Lower leg skin (tissue), 4 donors: ENCODE measurements at regions not wholly inside any gene's neighbourhood (a gene's known extent, or its start where the extent isn't known, plus 50 kb on each side); places are given as distances from the start of the nearest gene placed in this dataset.

Source experiments
- DNase-seq, 2 donors: peaks; one replicate each; pipeline ENCODE4 v3.0.0-alpha.2; 2019; ENCODE audit warnings: low spot score in 2 of 2
- H3K4me3 ChIP-seq: fragments of 200-600 bp; sonication (generic); 2 replicates; pipeline ENCODE4 v1.5.1; 2017; ENCODE audit warnings: mild to moderate bottlenecking, low read depth; ENCODE audit not compliant: poor library complexity, severe bottlenecking
- POLR2A ChIP-seq, 2 donors: fragments of 450-650 bp; IDR thresholded peaks; one replicate each; pipeline ENCODE4 v1.6.1; 2016 to 2017; ENCODE audit warnings: antibody characterized with exemption in 2 of 2, mild to moderate bottlenecking in 1 of 2, moderate library complexity in 1 of 2
- WGBS, 2 donors: methylation state at CpG; one replicate each; pipeline ENCODE4 v1.1.5; 2018; 5-methylcytosine and 5-hydroxymethylcytosine counted together
- intact Hi-C: fragments of 100-400 bp; cut with DNase I; formaldehyde crosslinking; loops from one replicate; pipeline ENCODE4 v1.15.0; 2023; ENCODE audit warnings: low total_unique reads
- TF ChIP-seq, protein P1 (sequence below), 3 donors: fragments of 450-650 bp; IDR thresholded peaks; one replicate each; pipeline ENCODE4 v1.5.1; 2016; ENCODE audit warnings: antibody characterized with exemption in 3 of 3, mild to moderate bottlenecking in 3 of 3, moderate library complexity in 2 of 3

DNA sequence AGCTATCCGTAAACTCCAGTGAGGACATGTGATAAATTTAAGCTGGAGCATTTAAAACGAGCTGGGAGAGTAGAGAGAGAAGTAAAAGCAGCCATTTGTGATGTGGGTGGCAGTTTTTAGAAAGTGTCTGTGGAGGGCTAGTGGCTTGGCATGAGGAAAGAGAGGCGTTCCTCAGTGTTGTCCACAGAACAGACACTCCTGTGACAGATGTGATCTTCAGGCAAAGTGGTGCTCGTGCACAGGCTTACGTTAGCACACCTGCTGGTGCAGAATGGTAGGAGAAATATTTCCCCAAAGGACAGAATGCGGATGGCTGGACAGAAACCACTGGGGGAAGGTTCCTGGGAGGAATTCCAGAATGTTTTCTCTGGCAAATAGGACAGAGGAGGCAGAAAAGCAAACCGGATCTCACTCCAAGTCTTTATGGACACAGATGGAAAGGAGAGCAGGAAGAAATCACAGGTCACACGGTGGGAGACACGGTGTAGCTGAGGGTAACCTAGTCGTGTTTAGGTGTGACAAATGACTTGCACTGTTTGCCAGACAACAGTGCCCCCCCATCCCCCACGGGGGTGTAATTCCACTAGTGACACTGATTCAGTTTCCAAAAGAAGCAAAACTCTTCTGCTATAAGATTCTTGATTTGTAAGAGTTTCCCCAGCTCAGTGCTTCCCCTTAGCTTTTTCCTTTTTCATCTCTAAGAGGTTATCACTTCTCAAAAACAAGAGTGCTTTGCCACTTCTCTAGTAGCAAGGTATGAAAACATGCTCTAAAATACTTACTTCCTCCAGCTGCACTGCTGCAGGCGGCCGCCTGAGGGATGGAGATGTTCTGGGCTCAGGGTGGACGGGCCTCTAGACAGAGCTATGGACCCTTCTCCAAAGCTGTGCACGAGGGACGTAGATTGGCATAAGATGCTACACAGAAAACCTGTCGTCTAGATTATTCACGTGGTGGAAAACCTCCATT is 293.2 kb downstream of the QKI start:
- intact Hi-C loops = no loop called here
- no peak overlapping the region for H3K4me3 ChIP-seq
- TF ChIP-seq, protein P1, sequence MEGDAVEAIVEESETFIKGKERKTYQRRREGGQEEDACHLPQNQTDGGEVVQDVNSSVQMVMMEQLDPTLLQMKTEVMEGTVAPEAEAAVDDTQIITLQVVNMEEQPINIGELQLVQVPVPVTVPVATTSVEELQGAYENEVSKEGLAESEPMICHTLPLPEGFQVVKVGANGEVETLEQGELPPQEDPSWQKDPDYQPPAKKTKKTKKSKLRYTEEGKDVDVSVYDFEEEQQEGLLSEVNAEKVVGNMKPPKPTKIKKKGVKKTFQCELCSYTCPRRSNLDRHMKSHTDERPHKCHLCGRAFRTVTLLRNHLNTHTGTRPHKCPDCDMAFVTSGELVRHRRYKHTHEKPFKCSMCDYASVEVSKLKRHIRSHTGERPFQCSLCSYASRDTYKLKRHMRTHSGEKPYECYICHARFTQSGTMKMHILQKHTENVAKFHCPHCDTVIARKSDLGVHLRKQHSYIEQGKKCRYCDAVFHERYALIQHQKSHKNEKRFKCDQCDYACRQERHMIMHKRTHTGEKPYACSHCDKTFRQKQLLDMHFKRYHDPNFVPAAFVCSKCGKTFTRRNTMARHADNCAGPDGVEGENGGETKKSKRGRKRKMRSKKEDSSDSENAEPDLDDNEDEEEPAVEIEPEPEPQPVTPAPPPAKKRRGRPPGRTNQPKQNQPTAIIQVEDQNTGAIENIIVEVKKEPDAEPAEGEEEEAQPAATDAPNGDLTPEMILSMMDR (IDR thresholded peaks at IDR 0.05) = no peak
- no peak for TF ChIP-seq POLR2A (IDR thresholded peaks at IDR 0.05)
- 65 to 66% methylated on average over 18 of the region's 18 CpGs for WGBS, 2 donors
- DNase-seq = peak in 1 of 2 donors; percentile 66

DNA sequence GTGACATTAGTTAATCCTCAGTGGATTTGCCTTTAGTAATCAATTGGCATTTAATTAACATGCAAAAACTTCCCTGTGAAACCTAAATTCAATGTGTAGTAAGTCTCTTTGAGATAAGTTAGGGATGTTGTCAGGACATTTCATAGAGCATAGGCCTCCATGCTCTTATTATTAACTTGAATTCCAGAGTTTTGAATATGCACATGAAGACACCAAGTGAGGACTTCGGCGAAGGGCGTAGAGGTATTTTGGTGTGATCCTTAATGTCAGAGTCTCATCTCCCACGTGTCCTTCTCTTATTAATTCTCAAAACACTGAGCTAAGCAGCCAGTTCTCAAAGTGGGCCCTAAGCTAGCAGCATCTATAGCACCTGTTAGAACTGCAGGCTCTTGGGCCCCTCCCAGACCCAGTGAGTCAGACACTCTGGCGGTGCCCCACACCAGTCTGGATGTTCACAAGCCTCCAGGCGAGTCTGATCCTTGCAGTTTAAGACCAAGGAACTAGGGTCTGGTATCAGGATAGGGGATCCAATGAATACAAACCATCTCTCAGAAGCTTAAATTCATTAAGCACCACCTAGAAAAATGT is 292.1 kb downstream of the QKI start:
- TF ChIP-seq POLR2A (IDR thresholded peaks at IDR 0.05) = no peak
- TF ChIP-seq, protein P1 (IDR thresholded peaks at IDR 0.05) = no peak
- intact Hi-C loops = no loop called here
- H3K4me3 ChIP-seq = no peak overlapping the region
- peak in 1 of 2 donors; percentile 82 for DNase-seq
- WGBS, 2 donors = 67 to 71% methylated on average over 6 of the region's 6 CpGs

DNA sequence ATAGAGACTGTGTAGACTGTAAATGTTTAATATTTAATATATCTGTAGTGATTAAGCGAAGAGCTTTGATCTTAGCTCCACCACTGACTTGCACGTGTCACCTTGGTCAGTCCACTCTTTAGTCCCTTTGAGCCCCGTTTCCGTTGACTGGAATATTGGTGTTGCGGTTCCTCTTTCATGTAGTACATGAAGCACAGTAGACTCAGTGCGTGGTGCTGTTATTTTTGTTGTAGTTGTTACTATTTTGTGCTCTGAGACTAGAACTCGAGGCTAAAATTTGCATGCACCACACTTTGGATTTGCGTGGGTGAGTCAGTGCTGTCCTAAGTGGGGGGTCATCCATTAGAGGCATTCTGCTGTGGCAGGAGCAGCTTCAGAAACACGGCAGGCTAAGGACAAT is 291.4 kb downstream of the QKI start:
- 86 to 92% methylated on average over 9 of the region's 9 CpGs for WGBS, 2 donors
- TF ChIP-seq, protein P1 (IDR thresholded peaks at IDR 0.05) = no peak
- TF ChIP-seq POLR2A (IDR thresholded peaks at IDR 0.05) = no peak
- no peak overlapping the region for H3K4me3 ChIP-seq
- intact Hi-C loops = no loop called here
- peak in 1 of 2 donors; percentile 29 for DNase-seq

DNA sequence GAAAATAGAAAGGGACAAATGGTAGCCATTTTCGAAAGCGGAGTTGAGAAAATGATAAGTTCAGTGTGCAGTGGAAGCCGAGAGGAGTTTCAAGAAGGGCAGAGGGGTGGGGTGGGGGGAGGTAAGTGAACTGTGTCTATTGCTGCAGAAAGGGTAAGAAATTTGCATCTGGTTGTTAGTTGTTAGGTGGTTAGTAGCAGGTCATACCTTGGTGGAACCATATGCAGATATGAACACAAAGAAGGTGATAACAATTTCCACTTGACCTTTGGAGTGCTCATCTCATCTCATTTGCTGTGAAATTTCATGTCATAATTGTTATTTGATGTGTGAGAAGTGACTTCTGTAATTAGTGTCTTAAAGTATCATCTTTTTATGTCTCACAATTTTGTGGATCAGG is 288.2 kb downstream of the QKI start:
- 97 to 99% methylated on average over 3 of the region's 3 CpGs for WGBS, 2 donors
- intact Hi-C loops = no loop called here

DNA sequence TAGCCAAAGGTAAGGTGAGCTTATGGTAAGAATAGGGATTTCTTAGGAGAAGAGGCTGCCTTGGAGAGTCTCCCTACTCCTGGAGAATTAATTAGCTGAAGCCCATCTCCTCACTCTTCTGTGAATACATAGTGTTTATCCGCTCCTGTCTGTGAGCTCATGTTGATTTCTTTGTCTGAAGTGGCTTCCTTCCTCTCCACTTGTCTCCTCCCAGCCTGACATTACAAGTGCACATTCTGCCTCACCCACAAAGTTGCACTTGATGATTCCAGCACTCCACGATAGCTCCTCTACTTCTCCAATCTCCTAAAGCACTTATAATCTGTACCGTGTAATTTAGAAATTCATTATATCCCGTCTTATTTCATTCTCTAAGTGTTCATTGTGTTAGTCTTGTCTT is 287.2 kb downstream of the QKI start:
- 76 to 85% methylated on average over 4 of the region's 4 CpGs for WGBS, 2 donors
- intact Hi-C loops = no loop called here
- H3K4me3 ChIP-seq = no peak overlapping the region

More for the DNA sequence above, 288.2 kb downstream of the QKI start:
- no peak overlapping the region for H3K4me3 ChIP-seq
- TF ChIP-seq, protein P1 (IDR thresholded peaks at IDR 0.05) = no peak
- TF ChIP-seq POLR2A (IDR thresholded peaks at IDR 0.05) = no peak
- no peak for DNase-seq

More for the DNA sequence above, 287.2 kb downstream of the QKI start:
- TF ChIP-seq, protein P1 (IDR thresholded peaks at IDR 0.05) = no peak
- no peak for TF ChIP-seq POLR2A (IDR thresholded peaks at IDR 0.05)
- DNase-seq = no peak
